HepG2 (cell line): ENCODE measurements at regions not wholly inside any gene's neighbourhood (a gene's known extent, or its start where the extent isn't known, plus 50 kb on each side); places are given as distances from the start of the nearest gene placed in this dataset.

Source experiments
- ATAC-seq: fragments of 200-7000 bp; cut with Tn5 transposase; 3 replicates; pipeline ENCODE4 v1.9.1; 2020; ENCODE audit warnings: mild to moderate bottlenecking, moderate library complexity
- BruUV-seq: library from RNA; stranded (reverse); fragments of 400-500 nt; replicated peaks from 2 replicates; lab custom pipeline; 2021; lab: Mats Ljungman, UMichigan
- CTCF ChIA-PET: fragments of 300-600 bp; formaldehyde crosslinking; extraction: SDS; loops from one replicate; lab custom pipeline; 2021; ENCODE audit warnings: low total read pairs, inconsistent platforms, low intra/inter-chr PET ratio; lab: Yijun Ruan, JAX
- POLR2A ChIA-PET: fragments of 350-600 bp; sonication (Branson Sonifier 250); formaldehyde crosslinking; loops from one replicate; lab custom pipeline; 2020; ENCODE audit warnings: antibody characterized with exemption, inconsistent platforms; lab: Yijun Ruan, JAX
- DNase-seq: peaks from one replicate; pipeline ENCODE4 v3.0.0-alpha.2; 2015; ENCODE audit warnings: low spot score
- FAIRE-seq: peaks from 3 replicates; lab custom pipeline; 2011; peaks lifted over from hg19 to GRCh38; lab: Jason Lieb, UNC
- H2AFZ ChIP-seq: one replicate; pipeline ENCODE4 v1.6.1; 2011; ENCODE audit warnings: low read length, inconsistent platforms
- H3K27ac ChIP-seq: fragments of 300-600 bp; 3 replicates; pipeline ENCODE4 v1.8.0; 2011; ENCODE audit warnings: mixed run types, mild to moderate bottlenecking, mixed read lengths, low read length, inconsistent platforms; ENCODE audit not compliant: insufficient read depth; ENCODE audit errors: extremely low read length
- H3K27me3 ChIP-seq, 2 experiments: fragments of 200-600 bp in 1 of 2; 2 replicates in 1 of 2; 3 replicates in 1 of 2; pipeline versions ENCODE4 v1.6.0 to v1.8.0; 2011; ENCODE audit warnings: low read length in 2 of 2, mild to moderate bottlenecking in 2 of 2, moderate library complexity in 2 of 2, inconsistent platforms in 1 of 2; ENCODE audit not compliant: insufficient read depth in 2 of 2, control insufficient read depth in 1 of 2
- H3K36me3 ChIP-seq, 2 experiments: fragments of 200-600 bp in 1 of 2; replicated peaks in 1 of 2; 2 replicates in 1 of 2; 3 replicates in 1 of 2; pipeline versions ENCODE4 v1.5.1 to v1.8.0; 2011; ENCODE audit warnings: low read length in 2 of 2, inconsistent platforms in 1 of 2; ENCODE audit not compliant: insufficient read depth in 2 of 2, control insufficient read depth in 1 of 2
- H3K4me1 ChIP-seq: 2 replicates; pipeline ENCODE4 v1.5.1; 2012; ENCODE audit warnings: low read length, inconsistent platforms; ENCODE audit not compliant: insufficient read depth
- H3K4me2 ChIP-seq: 2 replicates; pipeline ENCODE4 v1.6.0; 2011; ENCODE audit warnings: low read depth, low read length, inconsistent platforms
- H3K4me3 ChIP-seq, 3 experiments: fragments of 200-600 bp in 1 of 3; sonication (generic), shearing (Covaris generic) in 1 of 3; replicated peaks in 1 of 3; 2 replicates each; pipeline ENCODE4 v1.5.1; 2011 to 2016; ENCODE audit warnings: low read length in 3 of 3, inconsistent platforms in 2 of 3, low read depth in 2 of 3, mild to moderate bottlenecking in 2 of 3, control low read depth in 1 of 3, mixed read lengths in 1 of 3; ENCODE audit not compliant: insufficient read depth in 1 of 3
- H3K79me2 ChIP-seq: one replicate; pipeline ENCODE4 v1.6.1; 2011; ENCODE audit warnings: low read length, inconsistent platforms; ENCODE audit not compliant: insufficient read depth
- H3K9ac ChIP-seq: 2 replicates; pipeline ENCODE4 v1.6.0; 2011; ENCODE audit warnings: mild to moderate bottlenecking, low read depth, low read length, inconsistent platforms; ENCODE audit not compliant: insufficient read depth
- H3K9me3 ChIP-seq: 2 replicates; pipeline ENCODE4 v1.5.1; 2012; ENCODE audit warnings: mild to moderate bottlenecking, low read length
- H4K20me1 ChIP-seq: 2 replicates; pipeline ENCODE4 v1.6.0; 2011; ENCODE audit warnings: inconsistent platforms, mild to moderate bottlenecking, low read length, moderate library complexity; ENCODE audit not compliant: insufficient read depth
- EZH2 ChIP-seq: conservative IDR thresholded peaks from 2 replicates; pipeline ENCODE4 v1.6.1; 2012; ENCODE audit warnings: mild to moderate bottlenecking, low read depth, low read length, moderate library complexity
- HDAC2 ChIP-seq: sonication (generic); formaldehyde crosslinking; IDR thresholded peaks from 2 replicates; pipeline ENCODE4 v1.4.0; 2020; ENCODE audit warnings: missing genetic modification reagents
- KDM2A ChIP-seq: sonication (generic); formaldehyde crosslinking; IDR thresholded peaks from 2 replicates; pipeline ENCODE4 v1.4.0; 2020; ENCODE audit warnings: low read depth, missing genetic modification reagents, borderline replicate concordance
- MYNN ChIP-seq: sonication (generic); formaldehyde crosslinking; IDR thresholded peaks from 2 replicates; pipeline ENCODE4 v1.4.0; 2020; ENCODE audit warnings: mild to moderate bottlenecking, low read depth, missing genetic modification reagents
- NFKBIZ ChIP-seq: IDR thresholded peaks from 2 replicates; pipeline ENCODE4 v1.6.1; 2018; ENCODE audit warnings: missing genetic modification reagents, missing compliant biosample characterization
- PRDM10 ChIP-seq: sonication (generic); formaldehyde crosslinking; IDR thresholded peaks from 2 replicates; pipeline ENCODE4 v1.4.0; 2020; ENCODE audit warnings: low read depth, missing genetic modification reagents
- PTBP1 ChIP-seq: fragments of 200-400 bp; formaldehyde crosslinking; IDR thresholded peaks from 2 replicates; pipeline ENCODE4 v1.6.1; 2018; ENCODE audit warnings: low read length, low read depth; ENCODE audit not compliant: poor library complexity, severe bottlenecking
- ZFP41 ChIP-seq: sonication (generic); formaldehyde crosslinking; IDR thresholded peaks from 2 replicates; pipeline ENCODE4 v1.4.0; 2020; ENCODE audit warnings: mild to moderate bottlenecking, missing genetic modification reagents, borderline replicate concordance
- ZNF12 ChIP-seq: sonication (generic); formaldehyde crosslinking; IDR thresholded peaks from 2 replicates; pipeline ENCODE4 v1.5.0; 2020; ENCODE audit warnings: missing genetic modification reagents
- ZNF20 ChIP-seq: sonication (generic); formaldehyde crosslinking; IDR thresholded peaks from 2 replicates; pipeline ENCODE4 v1.4.0; 2020; ENCODE audit warnings: mild to moderate bottlenecking, moderate library complexity, missing genetic modification reagents
- ZNF512B ChIP-seq: sonication (generic); formaldehyde crosslinking; IDR thresholded peaks from 2 replicates; pipeline ENCODE4 v1.5.1; 2020; ENCODE audit warnings: missing genetic modification reagents, mild to moderate bottlenecking, borderline replicate concordance
- ZNF549 ChIP-seq: sonication (generic); formaldehyde crosslinking; IDR thresholded peaks from 2 replicates; pipeline ENCODE4 v1.5.0; 2020; ENCODE audit warnings: missing genetic modification reagents
- ZNF713 ChIP-seq: sonication (generic); formaldehyde crosslinking; IDR thresholded peaks from 2 replicates; pipeline ENCODE4 v1.4.0; 2020; ENCODE audit warnings: mild to moderate bottlenecking, missing genetic modification reagents
- WGBS: methylation state at CpG from one replicate; pipeline ENCODE4 v1.1.6; 2017; ENCODE audit warnings: low lambda C conversion rate; 5-methylcytosine and 5-hydroxymethylcytosine counted together
- in situ Hi-C: cut with HindIII; loops from 2 replicates; pipeline ENCODE4 v1.10.0; 2017; ENCODE audit warnings: low pct_unique_long_range_greater_than_20kb; ENCODE audit not compliant: extremely low pct_ligation_motif_present
- intact Hi-C: fragments of 100-400 bp; cut with micrococcal nuclease; formaldehyde crosslinking; loops from one replicate; pipeline ENCODE4 v1.10.0; 2022; ENCODE audit not compliant: unreplicated experiment
- TF ChIP-seq, protein P1 (sequence below): sonication (generic); formaldehyde crosslinking; IDR thresholded peaks from 2 replicates; pipeline ENCODE4 v1.5.1; 2020; ENCODE audit warnings: missing genetic modification reagents, mild to moderate bottlenecking, borderline replicate concordance

GRCh38 chr3:159158801-159159200, 356.9 kb downstream of the MFSD1 start (continued):
- TF ChIP-seq KDM2A (CRISPR knock-in tag) = no peak
- TF ChIP-seq, all 625 proteins: peak for 0

DNA sequence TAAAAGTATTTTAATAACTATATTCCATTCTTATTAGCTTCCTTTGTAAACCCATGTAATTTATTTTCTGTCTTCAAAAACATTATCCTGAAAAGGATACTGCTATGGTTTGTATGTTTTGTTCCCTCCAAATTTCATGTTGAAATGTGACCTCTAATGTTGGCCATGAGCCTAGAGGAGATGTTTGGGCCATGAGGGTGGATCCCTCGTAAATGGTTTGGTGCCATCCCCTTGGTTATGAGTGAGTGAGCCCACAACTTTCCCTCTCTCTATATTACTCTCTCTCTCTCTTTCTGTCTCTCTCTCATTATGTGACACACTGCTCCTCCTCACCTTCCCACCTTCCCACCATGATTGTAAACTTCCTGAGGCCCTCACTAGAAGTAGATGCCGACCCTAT, 357.7 kb downstream of the MFSD1 start:
- CTCF ChIA-PET = no interaction called here
- TF ChIP-seq NFKBIZ (CRISPR knock-in tag) = no peak
- TF ChIP-seq ZNF713 (CRISPR knock-in tag) = no peak
- no peak for TF ChIP-seq MYNN
- no peak for TF ChIP-seq ZNF512B (CRISPR knock-in tag)
- no peak for TF ChIP-seq PTBP1
- TF ChIP-seq, protein P1, sequence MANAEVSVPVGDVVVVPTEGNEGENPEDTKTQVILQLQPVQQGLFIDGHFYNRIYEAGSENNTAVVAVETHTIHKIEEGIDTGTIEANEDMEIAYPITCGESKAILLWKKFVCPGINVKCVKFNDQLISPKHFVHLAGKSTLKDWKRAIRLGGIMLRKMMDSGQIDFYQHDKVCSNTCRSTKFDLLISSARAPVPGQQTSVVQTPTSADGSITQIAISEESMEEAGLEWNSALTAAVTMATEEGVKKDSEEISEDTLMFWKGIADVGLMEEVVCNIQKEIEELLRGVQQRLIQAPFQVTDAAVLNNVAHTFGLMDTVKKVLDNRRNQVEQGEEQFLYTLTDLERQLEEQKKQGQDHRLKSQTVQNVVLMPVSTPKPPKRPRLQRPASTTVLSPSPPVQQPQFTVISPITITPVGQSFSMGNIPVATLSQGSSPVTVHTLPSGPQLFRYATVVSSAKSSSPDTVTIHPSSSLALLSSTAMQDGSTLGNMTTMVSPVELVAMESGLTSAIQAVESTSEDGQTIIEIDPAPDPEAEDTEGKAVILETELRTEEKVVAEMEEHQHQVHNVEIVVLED (CRISPR knock-in tag) = no peak
- no peak for TF ChIP-seq ZFP41
- no peak for TF ChIP-seq ZNF12 (CRISPR knock-in tag)
- no peak for TF ChIP-seq EZH2
- no peak for TF ChIP-seq ZNF549 (CRISPR knock-in tag)
- TF ChIP-seq HDAC2 (CRISPR knock-in tag) = no peak
- no peak for TF ChIP-seq ZNF20 (CRISPR knock-in tag)
- TF ChIP-seq PRDM10 (CRISPR knock-in tag) = no peak

More for the DNA sequence above, 357.7 kb downstream of the MFSD1 start:
- FAIRE-seq = no peak
- no peak overlapping the region for H3K4me3 ChIP-seq
- no peak overlapping the region for H3K9ac ChIP-seq
- no peaks in the 10 kb centered on the region for H4K20me1 ChIP-seq
- WGBS = 6% methylated on average over 2 of the region's 2 CpGs
- H3K79me2 ChIP-seq = no peaks in the 10 kb centered on the region
- BruUV-seq = no TSS peak
- POLR2A ChIA-PET = no interaction called here
- no peak overlapping the region for H3K4me2 ChIP-seq
- no peak for ATAC-seq
- no peaks in the 10 kb centered on the region for H3K9me3 ChIP-seq
- no peak for DNase-seq
- in situ Hi-C loops = no loop called here
- no peak overlapping the region for H2AFZ ChIP-seq
- no peak overlapping the region for H3K27ac ChIP-seq
- no peaks in the 10 kb centered on the region for H3K36me3 ChIP-seq
- H3K27me3 ChIP-seq = no peaks in the 10 kb centered on the region
- no peaks in the 10 kb centered on the region for H3K4me1 ChIP-seq
- intact Hi-C loops = no loop called here
